ENCODE measurements at regions not wholly inside any gene's neighbourhood (a gene's known extent, or its start where the extent isn't known, plus 50 kb on each side); places are given as distances from the start of the nearest gene placed in this dataset.

- Histone ChIP-seq H3K27ac (ENCODE audit: low read length) (no peak overlapping the region), H3K9me3 (no peaks in the 10 kb centered on the region), H3K4me3 (ENCODE audit: control insufficient read depth in 1 of 2, extremely low read depth in 1 of 2, low read length in 1 of 2) (no peak overlapping the region), H3K4me1 (ENCODE audit: control insufficient read depth in 1 of 2, extremely low read depth in 1 of 2, insufficient read depth in 2 of 2, low read length in 2 of 2) (no peaks in the 10 kb centered on the region), H3K27me3 (replicated peaks in 1 of 2; ENCODE audit: control insufficient read depth in 2 of 2, extremely low read depth in 1 of 2, insufficient read depth in 2 of 2, low read length in 1 of 2) (peaks cover 0 to 2% of the 10 kb centered on the region in 2 experiments), H3K36me3 (ENCODE audit: control insufficient read depth in 2 of 2, extremely low read depth in 1 of 2, insufficient read depth in 1 of 2, low read length in 1 of 2) (no peaks in the 10 kb centered on the region)
- CTCF ChIA-PET, result interaction anchor here in 1 of 2 donors (0.6 kb wide), 1 partner anchor 98 kb away, joined by 3 read pairs; no protein-coding TSS in a partner anchor
- WGBS (ENCODE audit: insufficient coverage), result 80% methylated on average over 1 of the region's 3 CpGs
- H3K4me1 Mint-ChIP-seq, result no peaks in the 10 kb centered on the region
- no peaks in the 10 kb centered on the region for H3K36me3 Mint-ChIP-seq
- no peak overlapping the region for H3K4me3 Mint-ChIP-seq
- ATAC-seq (replicated peaks in 1 of 4), result no peak
- no peak for DNase-seq
- no peak overlapping the region for H3K27ac Mint-ChIP-seq
- POLR2A ChIA-PET, result no interaction called here
- H3K9me3 Mint-ChIP-seq, result peaks cover 0 to 5% (median 0%) of the 10 kb centered on the region in 3 donors
- H3K27me3 Mint-ChIP-seq, result peaks cover 0 to 1% of the 10 kb centered on the region in 2 donors
Observed at GRCh38 chr2:151063271-151063670, 198.4 kb downstream of the RBM43 start.

- Mint-ChIP-seq H3K27me3 (no peaks in the 10 kb centered on the region), H3K9me3 (peaks cover 0 to 5% (median 0%) of the 10 kb centered on the region in 3 donors), H3K27ac (no peak overlapping the region), H3K4me3 (no peak overlapping the region), H3K36me3 (no peaks in the 10 kb centered on the region), H3K4me1 (no peaks in the 10 kb centered on the region)
- no peaks in the 10 kb centered on the region for H3K36me3 ChIP-seq (ENCODE audit: control insufficient read depth in 2 of 2, extremely low read depth in 1 of 2, insufficient read depth in 1 of 2, low read length in 1 of 2)
- no peaks in the 10 kb centered on the region for H3K4me1 ChIP-seq (ENCODE audit: control insufficient read depth in 1 of 2, extremely low read depth in 1 of 2, insufficient read depth in 2 of 2, low read length in 2 of 2)
- DNase-seq, result no peak
- CTCF ChIA-PET, result no interaction called here
- ATAC-seq (replicated peaks in 1 of 4), result no peak
- H3K27ac ChIP-seq (ENCODE audit: low read length), result no peak overlapping the region
- peaks cover 0 to 2% of the 10 kb centered on the region in 2 experiments for H3K27me3 ChIP-seq (replicated peaks in 1 of 2; ENCODE audit: control insufficient read depth in 2 of 2, extremely low read depth in 1 of 2, insufficient read depth in 2 of 2, low read length in 1 of 2)
- POLR2A ChIA-PET, result no interaction called here
- H3K9me3 ChIP-seq, result no peaks in the 10 kb centered on the region
- 49% methylated on average over 2 of the region's 2 CpGs for WGBS (ENCODE audit: insufficient coverage)
- H3K4me3 ChIP-seq (ENCODE audit: control insufficient read depth in 1 of 2, extremely low read depth in 1 of 2, low read length in 1 of 2), result no peak overlapping the region
Observed at GRCh38 chr2:151060287-151060686, 201.4 kb downstream of the RBM43 start.

- peaks cover 0 to under 1% (median under 1%) of the 10 kb centered on the region in 3 donors for H3K4me1 Mint-ChIP-seq
- ChIA-PET POLR2A (no interaction called here), CTCF (no interaction called here)
- no peaks in the 10 kb centered on the region for H3K9me3 Mint-ChIP-seq
- H3K27ac ChIP-seq (ENCODE audit: low read length), result no peak overlapping the region
- no peaks in the 10 kb centered on the region for H3K4me1 ChIP-seq (ENCODE audit: control insufficient read depth in 1 of 2, extremely low read depth in 1 of 2, insufficient read depth in 2 of 2, low read length in 2 of 2)
- no peaks in the 10 kb centered on the region for H3K36me3 Mint-ChIP-seq
- no peak overlapping the region for H3K4me3 Mint-ChIP-seq
- H3K27me3 ChIP-seq (replicated peaks in 1 of 2; ENCODE audit: control insufficient read depth in 2 of 2, extremely low read depth in 1 of 2, insufficient read depth in 2 of 2, low read length in 1 of 2), result peaks cover 0 to 2% of the 10 kb centered on the region in 2 experiments
- no peak for ATAC-seq (replicated peaks in 1 of 4)
- WGBS (ENCODE audit: insufficient coverage), result no CpG with 5 or more reads among the region's 1 CpG
- no peak overlapping the region for H3K27ac Mint-ChIP-seq
- no peak for DNase-seq
- H3K9me3 ChIP-seq, result no peaks in the 10 kb centered on the region
- no peak overlapping the region for H3K4me3 ChIP-seq (ENCODE audit: control insufficient read depth in 1 of 2, extremely low read depth in 1 of 2, low read length in 1 of 2)
- H3K36me3 ChIP-seq (ENCODE audit: control insufficient read depth in 2 of 2, extremely low read depth in 1 of 2, insufficient read depth in 1 of 2, low read length in 1 of 2), result no peaks in the 10 kb centered on the region
- H3K27me3 Mint-ChIP-seq, result no peaks in the 10 kb centered on the region
Observed at GRCh38 chr2:151056870-151057269, 204.8 kb downstream of the RBM43 start.

- DNase-seq (no peak), ATAC-seq (replicated peaks in 1 of 4) (no peak)
- POLR2A ChIA-PET, result no interaction called here
- H3K4me1 ChIP-seq (ENCODE audit: control insufficient read depth in 1 of 2, extremely low read depth in 1 of 2, insufficient read depth in 2 of 2, low read length in 2 of 2), result no peaks in the 10 kb centered on the region
- Mint-ChIP-seq H3K9me3 (no peaks in the 10 kb centered on the region), H3K4me1 (peaks cover 0 to 3% (median 2%) of the 10 kb centered on the region in 3 donors), H3K36me3 (no peaks in the 10 kb centered on the region), H3K4me3 (no peak overlapping the region), H3K27ac (no peak overlapping the region), H3K27me3 (no peaks in the 10 kb centered on the region)
- H3K27ac ChIP-seq (ENCODE audit: low read length), result no peak overlapping the region
- no peak overlapping the region for H3K4me3 ChIP-seq (ENCODE audit: control insufficient read depth in 1 of 2, extremely low read depth in 1 of 2, low read length in 1 of 2)
- H3K9me3 ChIP-seq, result no peaks in the 10 kb centered on the region
- CTCF ChIA-PET, result interaction anchor here in 1 of 2 donors (3.8 kb wide), 1 partner anchor 1456 kb away, joined by 22 read pairs; no protein-coding TSS in a partner anchor
- no peaks in the 10 kb centered on the region for H3K36me3 ChIP-seq (ENCODE audit: control insufficient read depth in 2 of 2, extremely low read depth in 1 of 2, insufficient read depth in 1 of 2, low read length in 1 of 2)
- H3K27me3 ChIP-seq (replicated peaks in 1 of 2; ENCODE audit: control insufficient read depth in 2 of 2, extremely low read depth in 1 of 2, insufficient read depth in 2 of 2, low read length in 1 of 2), result no peaks in the 10 kb centered on the region
- 33% methylated on average over 1 of the region's 1 CpG for WGBS (ENCODE audit: insufficient coverage)
Observed at GRCh38 chr2:151053661-151053990, 208.0 kb downstream of the RBM43 start.

- Mint-ChIP-seq H3K36me3 (no peaks in the 10 kb centered on the region), H3K27ac (no peak overlapping the region), H3K9me3 (no peaks in the 10 kb centered on the region), H3K27me3 (no peaks in the 10 kb centered on the region), H3K4me1 (peaks cover 0 to 3% (median 2%) of the 10 kb centered on the region in 3 donors), H3K4me3 (no peak overlapping the region)
- no peak overlapping the region for H3K27ac ChIP-seq (ENCODE audit: low read length)
- ChIA-PET CTCF (interaction anchor here (0.6 to 3.8 kb wide), 3 partner anchors 26 to 1512 kb away, joined by 3 to 22 read pairs (median 3); no protein-coding TSS in a partner anchor), POLR2A (no interaction called here)
- no peak for ATAC-seq (replicated peaks in 1 of 4)
- no peaks in the 10 kb centered on the region for H3K4me1 ChIP-seq (ENCODE audit: control insufficient read depth in 1 of 2, extremely low read depth in 1 of 2, insufficient read depth in 2 of 2, low read length in 2 of 2)
- H3K36me3 ChIP-seq (ENCODE audit: control insufficient read depth in 2 of 2, extremely low read depth in 1 of 2, insufficient read depth in 1 of 2, low read length in 1 of 2), result no peaks in the 10 kb centered on the region
- H3K27me3 ChIP-seq (replicated peaks in 1 of 2; ENCODE audit: control insufficient read depth in 2 of 2, extremely low read depth in 1 of 2, insufficient read depth in 2 of 2, low read length in 1 of 2), result no peaks in the 10 kb centered on the region
- DNase-seq, result no peak
- H3K9me3 ChIP-seq, result no peaks in the 10 kb centered on the region
- WGBS (ENCODE audit: insufficient coverage), result 80% methylated on average over 1 of the region's 1 CpG
- no peak overlapping the region for H3K4me3 ChIP-seq (ENCODE audit: control insufficient read depth in 1 of 2, extremely low read depth in 1 of 2, low read length in 1 of 2)
Observed at GRCh38 chr2:151052850-151053660, 208.6 kb downstream of the RBM43 start.

- H3K4me1 Mint-ChIP-seq, result peaks cover 0 to 3% (median 2%) of the 10 kb centered on the region in 3 donors
- H3K36me3 ChIP-seq (ENCODE audit: control insufficient read depth in 2 of 2, extremely low read depth in 1 of 2, insufficient read depth in 1 of 2, low read length in 1 of 2), result no peaks in the 10 kb centered on the region
- peak in 12 of 35 experiments; percentile 1 to 59 (median 6) for DNase-seq
- no peak overlapping the region for H3K4me3 Mint-ChIP-seq
- no peaks in the 10 kb centered on the region for H3K9me3 Mint-ChIP-seq
- no peaks in the 10 kb centered on the region for H3K27me3 ChIP-seq (replicated peaks in 1 of 2; ENCODE audit: control insufficient read depth in 2 of 2, extremely low read depth in 1 of 2, insufficient read depth in 2 of 2, low read length in 1 of 2)
- peaks cover 0 to 5% of the 10 kb centered on the region in 2 donors for H3K27me3 Mint-ChIP-seq
- ATAC-seq (replicated peaks in 1 of 4), result peak in 3 of 4 experiments; percentile 37 to 64 (median 52)
- CTCF ChIA-PET, result interaction anchor here (0.5 to 3.8 kb wide), 11 partner anchors 12 to 1460 kb away, joined by 3 to 22 read pairs (median 4); no protein-coding TSS in a partner anchor
- no peak overlapping the region for H3K4me3 ChIP-seq (ENCODE audit: control insufficient read depth in 1 of 2, extremely low read depth in 1 of 2, low read length in 1 of 2)
- no peaks in the 10 kb centered on the region for H3K36me3 Mint-ChIP-seq
- H3K27ac ChIP-seq (ENCODE audit: low read length), result no peak overlapping the region
- H3K27ac Mint-ChIP-seq, result no peak overlapping the region
- POLR2A ChIA-PET, result no interaction called here
- WGBS (ENCODE audit: insufficient coverage), result no CpG with 5 or more reads among the region's 2 CpGs
- no peaks in the 10 kb centered on the region for H3K4me1 ChIP-seq (ENCODE audit: control insufficient read depth in 1 of 2, extremely low read depth in 1 of 2, insufficient read depth in 2 of 2, low read length in 2 of 2)
- no peaks in the 10 kb centered on the region for H3K9me3 ChIP-seq
Observed at GRCh38 chr2:151051574-151052220, 210.0 kb downstream of the RBM43 start.

Measured in T-cell (primary cell).